Effector memory CD4-positive, alpha-beta T cell (primary cell): ENCODE measurements at regions not wholly inside any gene's neighbourhood (a gene's known extent, or its start where the extent isn't known, plus 50 kb on each side); places are given as distances from the start of the nearest gene placed in this dataset.

Source experiments
- DNase-seq, 3 donors: peaks; one replicate each; pipeline ENCODE4 v3.0.0-alpha.2; 2020
- H3K27ac ChIP-seq: 2 replicates; pipeline ENCODE4 v1.7.0; 2013; ENCODE audit warnings: mild to moderate bottlenecking, low read length, moderate library complexity; ENCODE audit not compliant: insufficient read depth, poor library complexity, severe bottlenecking
- H3K27me3 ChIP-seq: replicated peaks from 2 replicates; pipeline ENCODE4 v1.7.0; 2013; ENCODE audit warnings: mild to moderate bottlenecking, low read length; ENCODE audit not compliant: insufficient read depth, control insufficient read depth, poor library complexity, severe bottlenecking
- H3K36me3 ChIP-seq: 2 replicates; pipeline ENCODE4 v1.7.0; 2013; ENCODE audit warnings: mild to moderate bottlenecking, low read length, moderate library complexity; ENCODE audit not compliant: control insufficient read depth, insufficient read depth
- H3K4me1 ChIP-seq: 2 replicates; pipeline ENCODE4 v1.7.0; 2013; ENCODE audit warnings: low read length, mild to moderate bottlenecking; ENCODE audit not compliant: control insufficient read depth, insufficient read depth, poor library complexity, severe bottlenecking
- H3K4me3 ChIP-seq: 2 replicates; pipeline ENCODE4 v1.7.0; 2013; ENCODE audit warnings: low read length, low read depth, mild to moderate bottlenecking; ENCODE audit not compliant: insufficient read depth, poor library complexity, severe bottlenecking
- H3K9me3 ChIP-seq: 2 replicates; pipeline ENCODE4 v1.7.0; 2013; ENCODE audit warnings: mild to moderate bottlenecking, low read length, moderate library complexity; ENCODE audit not compliant: control insufficient read depth

DNA sequence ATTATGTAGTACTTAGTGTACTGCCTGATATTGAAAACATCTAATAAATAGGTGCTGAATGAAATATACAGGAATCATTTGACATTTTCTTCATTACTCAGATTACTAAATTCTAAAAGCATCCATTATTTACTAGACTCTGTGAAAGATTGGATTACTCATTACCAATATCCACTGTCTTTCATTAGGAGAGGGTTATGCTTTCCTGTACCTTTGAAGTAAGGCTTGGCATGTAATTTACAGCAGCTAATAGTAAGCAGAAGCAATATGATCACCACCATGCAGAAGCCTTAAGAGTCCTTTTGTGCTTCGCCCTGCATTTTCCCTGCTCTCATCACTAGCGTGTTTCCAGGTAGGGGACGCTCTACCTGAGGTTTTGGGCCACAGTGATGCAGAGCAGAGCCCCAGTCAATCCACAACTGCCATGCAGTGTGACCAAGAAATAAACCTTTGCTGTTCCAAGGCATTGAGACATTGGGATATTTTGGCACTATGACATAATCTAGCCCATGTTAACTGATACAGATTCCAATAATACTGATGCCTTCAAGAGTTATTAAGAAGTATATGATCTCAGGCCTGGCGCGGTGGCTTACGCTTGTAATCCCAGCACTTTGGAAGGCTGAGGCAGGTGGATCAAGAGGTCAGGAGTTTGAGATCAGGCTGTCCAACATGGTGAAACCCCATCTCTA, 502.8 kb upstream of the MARCKS start:
- H3K36me3 ChIP-seq, result no peaks in the 10 kb centered on the region
- H3K27ac ChIP-seq, result no peak overlapping the region
- H3K4me1 ChIP-seq, result no peaks in the 10 kb centered on the region
- H3K9me3 ChIP-seq, result no peaks in the 10 kb centered on the region
- no peak overlapping the region for H3K4me3 ChIP-seq
- H3K27me3 ChIP-seq, result no peaks in the 10 kb centered on the region
- DNase-seq, result no peak

DNA sequence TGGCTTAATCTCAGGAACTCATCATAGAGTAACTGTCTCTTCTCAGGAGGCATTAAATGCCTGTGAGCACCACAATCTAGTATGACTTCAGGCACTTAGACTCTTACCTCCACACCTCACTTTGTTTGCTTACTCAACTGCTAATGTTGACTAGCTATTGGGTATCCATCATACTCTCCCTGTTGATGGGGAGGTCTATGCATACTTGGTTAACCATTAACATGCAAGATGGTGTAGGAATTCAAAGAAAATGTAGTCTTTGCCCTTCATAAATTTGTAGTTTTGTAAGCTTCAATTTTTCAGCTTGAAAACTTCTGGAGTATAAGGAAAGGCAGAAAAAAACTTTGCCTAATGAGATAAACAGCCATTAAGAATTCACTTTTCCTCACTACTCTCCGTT, 501.0 kb upstream of the MARCKS start:
- Histone ChIP-seq H3K9me3 (no peaks in the 10 kb centered on the region), H3K27ac (no peak overlapping the region), H3K36me3 (no peaks in the 10 kb centered on the region), H3K27me3 (no peaks in the 10 kb centered on the region), H3K4me3 (no peak overlapping the region), H3K4me1 (no peaks in the 10 kb centered on the region)
- DNase-seq, result no peak

DNA sequence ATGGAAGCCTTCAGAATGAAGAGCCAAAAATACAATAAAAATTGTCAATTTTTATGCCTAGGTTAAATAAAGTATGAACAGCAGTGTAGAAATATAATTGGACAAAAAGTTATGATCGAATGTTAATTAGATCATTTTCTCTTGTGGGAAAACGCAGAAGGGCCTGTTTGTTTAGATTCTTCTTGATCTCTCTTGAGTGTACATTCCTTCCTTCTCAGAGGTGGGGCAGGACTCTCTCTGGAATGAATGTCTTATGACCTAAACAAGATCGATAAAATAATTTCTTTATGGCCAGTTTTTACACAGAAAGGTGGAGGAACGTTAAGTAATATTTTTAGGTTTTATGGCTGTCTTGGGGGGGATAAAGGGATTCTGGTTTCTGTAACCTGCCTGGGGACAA, 500.1 kb upstream of the MARCKS start:
- Histone ChIP-seq H3K4me3 (no peak overlapping the region), H3K4me1 (no peaks in the 10 kb centered on the region), H3K9me3 (no peaks in the 10 kb centered on the region), H3K36me3 (no peaks in the 10 kb centered on the region), H3K27me3 (no peaks in the 10 kb centered on the region), H3K27ac (no peak overlapping the region)
- no peak for DNase-seq

DNA sequence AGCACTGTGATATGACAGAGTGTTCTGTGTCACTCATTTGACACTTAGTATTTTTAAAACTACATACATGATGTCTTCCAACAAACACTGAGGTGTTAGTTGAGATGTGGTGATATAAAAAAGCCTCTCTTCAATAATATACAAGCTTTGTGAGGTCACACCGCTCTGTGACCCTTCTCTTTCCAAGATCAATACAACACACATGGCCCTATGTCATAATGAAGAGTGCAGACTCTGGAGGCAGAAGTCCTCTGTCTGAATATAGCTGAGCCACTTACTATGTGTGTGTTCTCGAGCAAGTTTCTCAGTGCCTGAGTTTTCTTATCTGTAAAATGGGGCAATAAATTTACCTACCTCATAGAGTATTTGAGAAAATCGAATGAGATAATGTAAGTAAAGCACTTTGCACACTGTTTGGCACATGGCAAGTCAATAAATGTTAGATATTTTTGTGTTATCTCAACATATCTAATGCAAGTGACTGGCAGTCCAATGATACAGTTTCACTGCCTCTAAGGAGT, 499.0 kb upstream of the MARCKS start:
- Histone ChIP-seq H3K36me3 (no peaks in the 10 kb centered on the region), H3K27ac (no peak overlapping the region), H3K4me1 (no peaks in the 10 kb centered on the region), H3K27me3 (no peaks in the 10 kb centered on the region), H3K9me3 (no peaks in the 10 kb centered on the region), H3K4me3 (no peak overlapping the region)
- no peak for DNase-seq

DNA sequence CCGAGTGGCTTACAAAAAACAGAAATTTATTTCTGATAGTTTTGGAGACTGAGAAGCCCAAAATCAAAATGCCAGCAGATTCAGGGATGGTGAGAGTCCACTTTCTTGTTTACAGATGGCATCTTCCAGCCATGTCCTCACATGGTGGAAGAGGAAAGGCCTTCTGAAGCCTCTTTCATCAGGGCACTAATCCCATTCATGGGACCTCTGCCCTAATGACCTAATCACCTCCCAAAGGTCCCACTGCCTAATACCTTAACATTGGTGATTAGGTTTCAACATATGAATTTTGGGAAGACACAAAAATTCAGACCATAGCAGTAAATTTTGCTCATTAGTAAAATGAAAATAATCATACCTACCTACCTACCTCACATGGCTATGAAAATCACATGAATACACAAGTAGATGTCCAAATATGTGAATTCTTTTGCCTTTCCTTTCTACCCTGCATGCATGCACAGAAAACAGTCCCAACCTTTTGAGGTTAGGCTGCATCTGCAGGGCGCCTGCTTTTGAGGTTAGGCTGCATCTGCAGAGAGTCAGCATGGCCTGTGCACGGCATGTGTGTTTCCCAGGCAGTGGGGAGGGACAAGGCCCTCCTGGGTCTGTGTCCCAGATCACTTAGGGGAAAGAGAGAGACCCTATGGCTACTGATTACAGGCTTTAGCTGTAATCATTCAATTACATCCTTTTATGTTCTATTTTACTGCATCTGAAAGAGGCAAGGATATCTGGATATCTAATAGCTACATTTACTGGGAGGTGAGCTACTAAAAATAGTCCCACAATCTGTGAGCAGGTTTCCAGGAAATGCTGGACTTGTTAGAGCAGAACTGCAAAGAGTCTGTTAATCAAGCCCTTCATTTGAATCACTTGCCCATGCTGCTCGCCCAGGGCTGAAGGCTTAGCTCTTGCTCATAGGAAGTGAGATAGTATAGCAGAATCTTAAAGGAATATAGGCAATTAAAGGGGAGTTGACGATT, 497.7 kb upstream of the MARCKS start:
- DNase-seq, result no peak
- Histone ChIP-seq H3K27me3 (no peaks in the 10 kb centered on the region), H3K9me3 (no peaks in the 10 kb centered on the region)

DNA sequence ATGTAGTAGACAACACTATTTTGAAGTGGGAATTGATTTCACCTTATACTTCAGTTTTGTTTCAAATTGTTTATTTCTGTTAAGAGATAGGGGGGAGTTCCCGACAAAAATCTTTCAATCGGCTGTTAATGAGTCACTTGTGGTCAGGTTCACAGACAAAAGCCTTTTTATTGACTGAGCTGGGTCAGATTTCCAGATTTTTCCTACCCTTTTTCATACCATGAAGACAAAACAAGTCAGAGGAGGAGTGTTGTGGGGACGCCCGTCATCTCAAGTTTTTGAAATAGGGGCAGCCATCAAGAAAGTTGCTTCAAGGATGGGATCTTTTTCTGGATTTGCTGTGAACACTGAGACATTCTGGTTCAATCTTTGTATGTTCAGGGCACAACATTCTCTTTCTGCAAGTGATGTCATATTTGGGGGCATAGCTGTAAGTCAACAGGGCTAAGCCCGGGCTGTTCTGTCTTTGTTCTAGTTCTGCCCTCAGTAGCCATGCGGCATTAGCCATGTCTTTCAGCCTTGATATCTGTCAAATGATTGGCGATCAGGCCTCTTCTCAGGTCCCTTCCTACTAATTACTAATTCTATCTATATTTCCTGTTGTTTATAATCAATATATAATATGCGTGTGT, 496.0 kb upstream of the MARCKS start:
- Histone ChIP-seq H3K36me3 (no peaks in the 10 kb centered on the region), H3K4me3 (no peak overlapping the region), H3K27me3 (no peaks in the 10 kb centered on the region), H3K4me1 (no peaks in the 10 kb centered on the region), H3K27ac (no peak overlapping the region), H3K9me3 (no peaks in the 10 kb centered on the region)
- no peak for DNase-seq

More for the DNA sequence above, 497.7 kb upstream of the MARCKS start:
- Histone ChIP-seq H3K36me3 (no peaks in the 10 kb centered on the region), H3K27ac (no peak overlapping the region), H3K4me1 (no peaks in the 10 kb centered on the region), H3K4me3 (no peak overlapping the region)

DNA sequence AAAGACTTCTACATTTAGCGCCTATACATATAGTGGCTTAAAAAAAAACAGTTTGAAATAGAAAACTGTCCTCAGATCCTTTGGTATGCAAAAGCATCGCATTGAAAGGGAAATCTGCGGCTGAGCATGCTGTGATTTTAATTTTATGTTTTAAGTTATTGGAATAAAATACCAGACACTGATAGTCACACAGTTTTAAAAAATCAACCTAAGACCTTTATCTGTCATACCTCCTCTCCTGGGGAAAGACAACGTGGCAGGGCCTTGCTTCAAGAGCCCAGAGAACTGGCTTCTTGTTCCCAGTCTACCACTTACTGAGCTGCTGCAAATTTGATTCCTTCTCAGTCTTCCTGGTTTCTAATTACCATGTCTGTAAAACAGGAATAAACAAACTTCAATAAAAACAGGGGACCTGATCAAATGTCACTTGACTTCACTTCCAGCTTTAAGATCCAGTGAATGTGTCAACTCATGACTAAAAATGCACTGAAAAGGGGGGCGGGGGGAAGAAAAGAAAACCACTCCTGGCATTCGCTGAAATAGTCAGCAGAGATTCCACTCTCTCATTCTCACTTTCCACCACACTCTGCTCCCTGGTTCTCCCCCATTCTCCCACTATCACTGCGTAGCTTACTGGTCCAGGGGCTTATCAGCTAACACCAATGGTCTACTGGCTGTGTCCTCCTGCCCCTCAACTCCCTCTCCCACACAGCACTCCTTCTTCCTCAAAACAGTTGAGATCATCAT, 494.7 kb upstream of the MARCKS start:
- no peak overlapping the region for H3K27ac ChIP-seq
- no peak overlapping the region for H3K4me3 ChIP-seq
- H3K27me3 ChIP-seq, result no peaks in the 10 kb centered on the region
- no peak for DNase-seq
- H3K9me3 ChIP-seq, result no peaks in the 10 kb centered on the region
- H3K36me3 ChIP-seq, result no peaks in the 10 kb centered on the region
- no peaks in the 10 kb centered on the region for H3K4me1 ChIP-seq

DNA sequence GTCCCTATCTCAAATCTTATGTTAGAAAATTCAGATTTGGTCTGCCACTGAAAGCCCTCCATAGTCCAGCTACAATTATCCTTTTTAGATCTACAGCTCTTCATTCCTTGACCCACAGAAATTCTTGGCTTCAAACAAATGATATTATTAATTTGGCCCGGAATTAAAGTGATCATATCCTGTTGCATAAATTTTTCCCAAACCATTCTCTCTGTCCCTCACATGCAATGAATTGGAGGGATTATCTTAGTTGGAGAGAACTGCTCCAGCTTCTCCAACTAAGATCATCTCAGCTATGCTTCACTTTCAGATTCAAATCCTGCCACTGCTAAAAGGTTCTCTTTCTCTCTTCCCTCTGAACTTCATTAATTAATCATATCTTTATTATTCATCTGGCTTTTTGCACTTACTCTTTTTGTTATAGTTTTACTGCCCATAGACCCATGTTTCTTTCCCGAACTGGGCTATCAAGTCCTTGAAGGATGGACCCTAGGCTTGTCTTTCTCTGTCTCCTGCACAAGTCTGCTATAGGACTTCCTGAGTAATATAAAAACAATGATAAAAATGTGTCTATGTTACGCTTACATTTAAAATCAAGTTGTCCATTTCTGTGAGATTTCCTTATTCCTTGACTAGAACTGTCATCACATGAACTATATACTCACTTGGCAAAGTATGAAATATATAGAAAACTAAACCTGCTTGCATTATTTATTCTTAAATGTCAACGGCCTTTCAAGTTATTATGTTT, 493.9 kb upstream of the MARCKS start:
- no peak for DNase-seq
- Histone ChIP-seq H3K27me3 (no peaks in the 10 kb centered on the region), H3K4me1 (no peaks in the 10 kb centered on the region), H3K27ac (no peak overlapping the region), H3K4me3 (no peak overlapping the region), H3K9me3 (no peaks in the 10 kb centered on the region), H3K36me3 (no peaks in the 10 kb centered on the region)

DNA sequence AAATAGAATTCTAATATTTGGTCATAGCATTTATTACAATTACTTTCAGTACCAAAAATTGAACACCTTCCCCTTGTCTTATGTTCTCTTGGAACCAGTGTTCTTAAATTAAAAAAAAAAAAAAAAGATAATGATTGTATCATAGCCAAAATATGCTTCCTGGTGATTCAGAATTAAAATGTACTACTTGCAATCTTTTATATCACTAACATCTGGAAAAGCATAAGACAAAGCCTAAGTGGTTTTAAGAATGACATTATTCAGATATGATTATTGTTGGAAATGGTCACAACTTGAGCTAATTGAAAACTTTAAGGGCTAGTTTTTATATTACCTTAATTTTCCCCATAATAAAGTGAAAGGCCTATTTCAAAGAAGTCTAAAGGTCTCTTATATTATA, 493.3 kb upstream of the MARCKS start:
- Histone ChIP-seq H3K4me3 (no peak overlapping the region), H3K9me3 (no peaks in the 10 kb centered on the region), H3K4me1 (no peaks in the 10 kb centered on the region), H3K36me3 (no peaks in the 10 kb centered on the region), H3K27me3 (no peaks in the 10 kb centered on the region), H3K27ac (no peak overlapping the region)
- DNase-seq, result no peak
